K562 (cell line): ENCODE measurements at regions not wholly inside any gene's neighbourhood (a gene's known extent, or its start where the extent isn't known, plus 50 kb on each side); places are given as distances from the start of the nearest gene placed in this dataset.

Experiments used
- BCOR ChIP-seq: fragments of 450-650 bp; IDR thresholded peaks from 2 replicates; pipeline ENCODE4 v1.6.1; 2016
- BMI1 ChIP-seq: fragments of 150-350 bp; IDR thresholded peaks from 2 replicates; pipeline ENCODE4 v1.6.1; 2014; ENCODE audit warnings: low read length
- CBFA2T3 ChIP-seq: fragments of 450-650 bp; IDR thresholded peaks from 2 replicates; pipeline ENCODE4 v1.6.1; 2017
- CEBPB ChIP-seq: fragments of 450-650 bp; IDR thresholded peaks from 2 replicates; pipeline ENCODE4 v1.6.1; 2016; ENCODE audit warnings: missing genetic modification characterization, missing compliant biosample characterization
- GTF2A2 ChIP-seq: IDR thresholded peaks from 2 replicates; pipeline ENCODE4 v1.6.1; 2016; ENCODE audit warnings: mild to moderate bottlenecking, missing genetic modification characterization, missing compliant biosample characterization
- GTF3C2 ChIP-seq: IDR thresholded peaks from 3 replicates; pipeline ENCODE4 v1.6.1; 2011; ENCODE audit warnings: borderline replicate concordance, mild to moderate bottlenecking, moderate library complexity; ENCODE audit not compliant: insufficient read length; ENCODE audit errors: extremely low read depth
- NBN ChIP-seq: fragments of 450-650 bp; IDR thresholded peaks from 2 replicates; pipeline ENCODE4 v1.6.1; 2016; ENCODE audit warnings: low read depth, mild to moderate bottlenecking
- NCOR1 ChIP-seq: fragments of 450-650 bp; IDR thresholded peaks from 2 replicates; pipeline ENCODE4 v1.6.1; 2016; ENCODE audit warnings: mild to moderate bottlenecking, moderate library complexity
- NFXL1 ChIP-seq: fragments of 450-650 bp; formaldehyde crosslinking; IDR thresholded peaks from 2 replicates; pipeline ENCODE4 v1.4.0; 2021; ENCODE audit warnings: mild to moderate bottlenecking
- NONO ChIP-seq, 2 experiments: fragments of 200-400 bp in 1 of 2; fragments of 450-650 bp in 1 of 2; formaldehyde crosslinking in 1 of 2; IDR thresholded peaks; 2 replicates each; pipeline ENCODE4 v1.6.1; 2017; ENCODE audit warnings: low read depth in 2 of 2, mild to moderate bottlenecking in 2 of 2, moderate library complexity in 2 of 2, low read length in 1 of 2
- NR2C1 ChIP-seq, 2 experiments: fragments of 450-650 bp; IDR thresholded peaks; 2 replicates each; pipeline ENCODE4 v1.6.1; 2017; ENCODE audit warnings: mild to moderate bottlenecking in 2 of 2, antibody characterized with exemption in 1 of 2, inconsistent platforms in 1 of 2, missing compliant biosample characterization in 1 of 2, missing genetic modification characterization in 1 of 2
- RBFOX2 ChIP-seq: fragments of 200-400 bp; formaldehyde crosslinking; IDR thresholded peaks from 2 replicates; pipeline ENCODE4 v1.6.1; 2017; ENCODE audit warnings: low read depth, mild to moderate bottlenecking, low read length, moderate library complexity
- SFPQ ChIP-seq: fragments of 200-400 bp; formaldehyde crosslinking; IDR thresholded peaks from 2 replicates; pipeline ENCODE4 v1.6.1; 2017; ENCODE audit warnings: mild to moderate bottlenecking, low read depth, low read length, moderate library complexity
- SREBF1 ChIP-seq: fragments of 150-350 bp; IDR thresholded peaks from 2 replicates; pipeline ENCODE4 v1.6.1; 2014; ENCODE audit warnings: antibody characterized with exemption, low read depth, low read length, borderline replicate concordance
- THRB ChIP-seq: fragments of 450-650 bp; formaldehyde crosslinking; conservative IDR thresholded peaks from 2 replicates; pipeline ENCODE4 v1.4.0; 2022; ENCODE audit warnings: mild to moderate bottlenecking, missing genetic modification characterization
- TOE1 ChIP-seq, 2 experiments: fragments of 450-650 bp in 1 of 2; sonication (generic) in 1 of 2; formaldehyde crosslinking in 1 of 2; IDR thresholded peaks; 2 replicates each; pipeline versions ENCODE4 v1.7.1 to v1.8.0; 2016 to 2022; ENCODE audit warnings: borderline replicate concordance in 2 of 2, mild to moderate bottlenecking in 2 of 2, antibody characterized with exemption in 1 of 2, inconsistent platforms in 1 of 2, low read depth in 1 of 2, missing genetic modification reagents in 1 of 2, moderate library complexity in 1 of 2
- ZFP36 ChIP-seq: fragments of 150-350 bp; IDR thresholded peaks from 2 replicates; pipeline ENCODE4 v1.6.1; 2018; ENCODE audit warnings: low read length, low read depth; ENCODE audit not compliant: partially characterized antibody
- ZNF445 ChIP-seq: fragments of 250-450 bp; sonication (Bioruptor Pico); IDR thresholded peaks from 2 replicates; pipeline ENCODE4 v1.4.0; 2020; ENCODE audit warnings: low read depth, mild to moderate bottlenecking, moderate library complexity
- ZNF644 ChIP-seq: fragments of 200-800 bp; sonication (Bioruptor generic); IDR thresholded peaks from 2 replicates; pipeline ENCODE4 v1.6.1; 2016; ENCODE audit warnings: low read depth, missing genetic modification characterization, missing compliant biosample characterization
- ZNF740 ChIP-seq, 3 experiments: fragments of 200-800 bp in 1 of 3; sonication (Bioruptor generic) in 1 of 3; sonication (generic) in 1 of 3; formaldehyde crosslinking in 1 of 3; IDR thresholded peaks; 2 replicates each; pipeline versions ENCODE4 v1.6.1 to v1.8.0; 2016 to 2022; ENCODE audit warnings: mild to moderate bottlenecking in 2 of 3, missing compliant biosample characterization in 2 of 3, missing genetic modification characterization in 2 of 3, missing genetic modification reagents in 1 of 3

GRCh38 chr5:36739751-36740221 is 133.4 kb downstream of the SLC1A3 start (continued):
- TF ChIP-seq GTF2A2 (tag), result no peak
- TF ChIP-seq THRB (CRISPR knock-in tag), result no peak
- no peak for TF ChIP-seq SREBF1
- TF ChIP-seq ZNF644 (tag), result peak; percentile 74; the same call in 1 of the 2 replicates
- 0 out of 2 replicates have a peak, but pooled peaks have one; percentile 9 for TF ChIP-seq NR2C1 (IDR thresholded peaks at IDR 0.05)
- TF ChIP-seq NR2C1 (tag; IDR thresholded peaks at IDR 0.05), result 0 out of 2 replicates have a peak, but pooled peaks have one; percentile 24
- TF ChIP-seq CEBPB (tag), result no peak
- no peak for TF ChIP-seq SFPQ
- peak; percentile 14; the same call in 1 of the 2 replicates for TF ChIP-seq BCOR
- peak; percentile 90 for TF ChIP-seq CBFA2T3
- no peak for TF ChIP-seq ZNF740 (CRISPR knock-in tag; IDR thresholded peaks at IDR 0.05)
- no peak for TF ChIP-seq ZNF740 (tag; IDR thresholded peaks at IDR 0.05)
- TF ChIP-seq NONO (IDR thresholded peaks at IDR 0.05; ENCODE audit: low read depth in 2 of 2, low read length in 1 of 2), result no peak
- no peak for TF ChIP-seq BMI1
- peak; percentile 82 for TF ChIP-seq NCOR1
- no peak for TF ChIP-seq GTF3C2
- TF ChIP-seq TOE1 (IDR thresholded peaks at IDR 0.05; ENCODE audit: borderline replicate concordance), result peak; percentile 29; the same call in 1 of the 2 replicates
- TF ChIP-seq TOE1 (CRISPR knock-in tag; IDR thresholded peaks at IDR 0.05; ENCODE audit: borderline replicate concordance, low read depth), result no peak
- no peak for TF ChIP-seq NFXL1 (CRISPR knock-in tag)
- TF ChIP-seq RBFOX2, result no peak
- peak; percentile 55 for TF ChIP-seq NBN
- no peak for TF ChIP-seq ZNF445
- TF ChIP-seq ZFP36, result no peak
